Left lung (tissue), 4 donors: ENCODE measurements at regions not wholly inside any gene's neighbourhood (a gene's known extent, or its start where the extent isn't known, plus 50 kb on each side); places are given as distances from the start of the nearest gene placed in this dataset.

Experiments
- ATAC-seq: fragments of 200-7000 bp; cut with Tn5 transposase; one replicate; pipeline ENCODE4 v1.9.1; 2020; ENCODE audit warnings: moderate library complexity
- DNase-seq, 4 donors: peaks; one replicate each; pipeline ENCODE4 v3.0.0-alpha.2; 2013 to 2020
- H3K27ac ChIP-seq, 2 donors: fragments of 200-600 bp; sonication (generic) in 1 of 2; one replicate each; pipeline versions ENCODE4 v1.5.0 to v1.8.0; 2020 to 2021
- H3K27me3 ChIP-seq, 2 donors: fragments of 200-600 bp; sonication (generic) in 1 of 2; one replicate each; pipeline versions ENCODE4 v1.5.0 to v1.8.0; 2020 to 2021
- H3K36me3 ChIP-seq, 2 donors: fragments of 200-600 bp; sonication (generic) in 1 of 2; one replicate each; pipeline versions ENCODE4 v1.5.0 to v1.8.0; 2020 to 2021
- H3K4me1 ChIP-seq, 2 donors: fragments of 200-600 bp; one replicate each; pipeline ENCODE4 v1.8.0; 2021
- H3K4me3 ChIP-seq, 2 donors: fragments of 200-600 bp; sonication (generic) in 1 of 2; one replicate each; pipeline versions ENCODE4 v1.5.0 to v1.8.0; 2020 to 2021; ENCODE audit warnings: mild to moderate bottlenecking in 1 of 2
- H3K9me3 ChIP-seq, 2 donors: fragments of 200-600 bp; sonication (generic) in 1 of 2; one replicate each; pipeline versions ENCODE4 v1.5.0 to v1.8.0; 2020 to 2021
- intact Hi-C, 2 donors: fragments of 100-400 bp; cut with DNase I; formaldehyde crosslinking; loops; one replicate each; pipeline versions ENCODE4 v1.11.2 to v1.14.2; 2022
- TF ChIP-seq, protein P1 (sequence below), 2 donors: fragments of 200-600 bp; sonication (generic) in 1 of 2; IDR thresholded peaks; one replicate each; pipeline versions ENCODE4 v1.5.0 to v1.8.0; 2021; ENCODE audit warnings: antibody characterized with exemption in 2 of 2
- donor health status: DM: no; HTN: yes; CAD: no.
- donor health status: DM: no; HTN: no; CAD: no.

DNA sequence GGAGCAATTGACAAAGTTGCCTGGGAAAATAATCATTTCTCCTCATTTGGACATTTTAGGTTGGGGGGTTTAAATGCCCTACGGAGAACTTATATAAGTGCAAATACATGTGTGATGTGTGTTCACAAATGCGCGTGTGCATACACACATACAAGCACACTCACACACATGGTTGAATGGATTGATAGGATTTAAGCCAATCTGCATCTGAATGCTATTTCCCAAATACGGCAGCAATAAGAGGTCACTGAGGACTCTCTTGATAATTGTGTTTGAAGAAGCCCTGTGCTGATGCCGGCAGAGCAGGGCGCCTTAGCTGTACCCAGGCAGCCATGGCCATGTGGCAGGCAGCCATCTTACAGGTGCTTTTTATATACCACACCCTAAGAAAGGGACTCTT is 165.3 kb upstream of the LEF1 start:
- DNase-seq, result no peak
- ATAC-seq, result no peak

DNA sequence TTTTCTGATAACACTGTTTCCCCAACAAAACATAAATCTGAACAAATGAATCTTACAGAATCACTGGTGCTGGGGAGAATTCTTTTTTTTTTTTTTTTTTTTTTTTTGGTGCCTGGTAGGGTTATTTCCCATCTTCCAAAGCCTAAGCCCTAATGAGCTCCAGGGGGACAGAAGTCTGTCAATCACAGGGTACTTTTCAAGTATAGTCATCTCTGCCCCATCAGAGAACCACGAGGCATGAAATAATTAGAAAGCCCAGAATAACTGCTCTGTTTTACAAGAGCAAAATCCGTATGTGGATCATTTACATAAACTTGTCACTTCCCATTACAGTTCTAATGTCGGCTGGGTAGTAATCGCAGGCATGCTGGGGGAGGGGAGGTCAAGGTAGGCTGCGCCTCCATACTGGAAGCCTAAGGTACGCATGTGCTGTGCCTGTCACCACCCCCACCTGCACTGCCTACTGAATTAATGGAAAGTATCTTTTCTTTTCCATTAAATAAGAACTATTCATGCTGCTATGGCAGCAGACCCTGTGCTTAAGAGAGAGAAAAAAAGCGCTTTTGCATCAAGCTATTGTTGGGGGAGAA is 164.7 kb upstream of the LEF1 start:
- intact Hi-C loops, result no loop called here

More for the DNA sequence above, 165.3 kb upstream of the LEF1 start:
- intact Hi-C loops, result no loop called here
- no peak overlapping the region for H3K27ac ChIP-seq
- H3K4me3 ChIP-seq, result no peak overlapping the region
- H3K36me3 ChIP-seq, result no peaks in the 10 kb centered on the region
- TF ChIP-seq, protein P1, sequence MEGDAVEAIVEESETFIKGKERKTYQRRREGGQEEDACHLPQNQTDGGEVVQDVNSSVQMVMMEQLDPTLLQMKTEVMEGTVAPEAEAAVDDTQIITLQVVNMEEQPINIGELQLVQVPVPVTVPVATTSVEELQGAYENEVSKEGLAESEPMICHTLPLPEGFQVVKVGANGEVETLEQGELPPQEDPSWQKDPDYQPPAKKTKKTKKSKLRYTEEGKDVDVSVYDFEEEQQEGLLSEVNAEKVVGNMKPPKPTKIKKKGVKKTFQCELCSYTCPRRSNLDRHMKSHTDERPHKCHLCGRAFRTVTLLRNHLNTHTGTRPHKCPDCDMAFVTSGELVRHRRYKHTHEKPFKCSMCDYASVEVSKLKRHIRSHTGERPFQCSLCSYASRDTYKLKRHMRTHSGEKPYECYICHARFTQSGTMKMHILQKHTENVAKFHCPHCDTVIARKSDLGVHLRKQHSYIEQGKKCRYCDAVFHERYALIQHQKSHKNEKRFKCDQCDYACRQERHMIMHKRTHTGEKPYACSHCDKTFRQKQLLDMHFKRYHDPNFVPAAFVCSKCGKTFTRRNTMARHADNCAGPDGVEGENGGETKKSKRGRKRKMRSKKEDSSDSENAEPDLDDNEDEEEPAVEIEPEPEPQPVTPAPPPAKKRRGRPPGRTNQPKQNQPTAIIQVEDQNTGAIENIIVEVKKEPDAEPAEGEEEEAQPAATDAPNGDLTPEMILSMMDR (IDR thresholded peaks at IDR 0.05), result no peak
- H3K27me3 ChIP-seq, result no peaks in the 10 kb centered on the region
- H3K4me1 ChIP-seq, result no peaks in the 10 kb centered on the region
- no peaks in the 10 kb centered on the region for H3K9me3 ChIP-seq

GRCh38 chr4:108331905-108332632 is 163.3 kb upstream of the LEF1 start:
- DNase-seq (no peak), ATAC-seq (no peak)
- no peak overlapping the region for H3K27ac ChIP-seq
- H3K36me3 ChIP-seq, result no peaks in the 10 kb centered on the region
- intact Hi-C loops, result no loop called here
- no peaks in the 10 kb centered on the region for H3K4me1 ChIP-seq
- TF ChIP-seq, protein P1 (IDR thresholded peaks at IDR 0.05), result no peak
- H3K27me3 ChIP-seq, result no peaks in the 10 kb centered on the region
- no peak overlapping the region for H3K4me3 ChIP-seq
- no peaks in the 10 kb centered on the region for H3K9me3 ChIP-seq

More for the DNA sequence above, 164.7 kb upstream of the LEF1 start:
- no peak for ATAC-seq
- TF ChIP-seq, protein P1 (IDR thresholded peaks at IDR 0.05), result no peak
- Histone ChIP-seq H3K9me3 (no peaks in the 10 kb centered on the region), H3K27ac (no peak overlapping the region), H3K4me3 (no peak overlapping the region), H3K4me1 (no peaks in the 10 kb centered on the region), H3K27me3 (no peaks in the 10 kb centered on the region), H3K36me3 (no peaks in the 10 kb centered on the region)
- DNase-seq, result no peak

DNA sequence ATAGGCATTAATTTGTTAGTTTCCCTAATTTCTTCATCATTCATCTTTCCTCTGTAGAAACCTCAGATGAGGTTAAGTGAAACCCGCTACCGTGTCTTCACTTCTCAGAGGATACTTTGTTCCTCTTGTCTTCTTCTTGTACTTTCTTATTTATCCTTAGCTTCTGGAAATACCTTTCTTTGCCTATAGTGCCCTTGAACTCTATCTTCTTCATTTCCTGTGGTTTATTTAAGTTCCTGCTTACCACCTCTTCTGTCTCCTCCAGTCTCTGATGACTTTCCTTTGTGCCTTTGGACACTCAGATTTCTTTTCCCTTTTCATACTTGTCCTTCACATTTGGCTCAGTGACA is 159.6 kb upstream of the LEF1 start:
- ATAC-seq, result no peak
- intact Hi-C loops, result no loop called here

More for the DNA sequence above, 159.6 kb upstream of the LEF1 start:
- TF ChIP-seq, protein P1 (IDR thresholded peaks at IDR 0.05), result no peak
- Histone ChIP-seq H3K9me3 (no peaks in the 10 kb centered on the region), H3K27me3 (no peaks in the 10 kb centered on the region), H3K4me1 (no peaks in the 10 kb centered on the region), H3K27ac (no peak overlapping the region), H3K36me3 (no peaks in the 10 kb centered on the region), H3K4me3 (no peak overlapping the region)
- DNase-seq, result no peak
